Motor neuron (in vitro differentiated cells): ENCODE measurements at regions not wholly inside any gene's neighbourhood (a gene's known extent, or its start where the extent isn't known, plus 50 kb on each side); places are given as distances from the start of the nearest gene placed in this dataset.
A peak's percentile ranks its signal among the peaks of the same experiment; 100 is the strongest.

Experiments
- ATAC-seq, 8 experiments: fragments of 200-7000 bp; cut with Tn5 transposase; replicated peaks in 6 of 8; 2 replicates each; pipeline ENCODE4 v1.8.0; 2021; ENCODE audit warnings: mild to moderate bottlenecking in 8 of 8, moderate library complexity in 8 of 8
- H3K27ac ChIP-seq, 2 donors: fragments of 250-450 bp; sonication (Bioruptor Pico); 2 replicates each; pipeline ENCODE4 v1.9.0; 2021; ENCODE audit warnings: antibody characterized with exemption in 2 of 2, mild to moderate bottlenecking in 2 of 2, moderate library complexity in 1 of 2
- H3K4me1 ChIP-seq, 2 donors: fragments of 250-450 bp; sonication (Bioruptor Pico); replicated peaks in 1 of 2; 2 replicates each; pipeline ENCODE4 v1.6.1; 2021; ENCODE audit warnings: antibody characterized with exemption in 2 of 2, mild to moderate bottlenecking in 2 of 2, moderate library complexity in 1 of 2
- H3K4me3 ChIP-seq, 5 donors: fragments of 250-450 bp; sonication (Bioruptor Pico); 2 replicates each; pipeline ENCODE4 v1.9.0; 2021; ENCODE audit warnings: antibody characterized with exemption in 5 of 5, mild to moderate bottlenecking in 5 of 5, moderate library complexity in 4 of 5
- WGBS, 10 experiments: fragments of 450-650 bp; shearing (Covaris generic); methylation state at CpG; one replicate each; pipeline ENCODE4 v1.0.0; 2022; 5-methylcytosine and 5-hydroxymethylcytosine counted together
- in situ Hi-C, 9 experiments: fragments of 400-800 bp; cut with MboI; loops; one replicate each; pipeline ENCODE4 v1.15.0; 2021; ENCODE audit warnings: low sequenced_read_pairs in 9 of 9, low pct_unique_long_range_greater_than_20kb in 2 of 9; ENCODE audit not compliant: unreplicated experiment in 9 of 9

DNA sequence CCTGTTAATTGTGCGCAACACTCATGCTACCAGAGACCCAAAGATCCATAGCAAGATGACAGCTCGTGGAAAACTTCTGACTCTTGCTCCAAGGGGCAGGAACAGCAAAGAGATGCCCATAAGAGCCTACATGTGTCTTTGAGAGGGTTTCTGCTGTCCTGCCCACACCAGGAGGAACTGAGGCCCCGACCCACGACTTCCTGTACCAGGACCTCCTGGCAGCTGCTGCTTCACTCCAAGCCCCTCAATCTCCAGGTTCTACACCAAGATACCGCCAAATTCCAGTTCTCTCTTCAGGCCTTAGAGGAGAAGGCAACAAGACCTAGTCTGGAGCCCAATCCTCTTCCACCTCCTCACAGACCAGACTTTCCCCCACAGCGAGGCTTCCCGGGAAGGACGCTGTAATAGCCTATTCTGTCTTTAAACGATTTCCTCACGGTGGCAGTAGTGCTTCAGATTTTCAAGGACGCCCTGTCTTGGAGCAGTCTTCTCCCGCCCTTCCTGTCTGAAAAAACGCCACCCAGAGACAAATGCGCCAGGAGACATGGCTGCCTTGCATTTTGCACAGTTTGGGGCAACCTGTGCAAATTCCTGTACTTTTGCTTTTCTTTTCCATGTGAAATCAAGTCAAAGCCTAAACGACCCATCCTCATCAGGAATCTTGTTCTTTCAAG, 230.2 kb upstream of the STK26 start:
- Histone ChIP-seq H3K4me1 (no peaks in the 10 kb centered on the region), H3K4me3 (no peak overlapping the region), H3K27ac (no peak overlapping the region)
- WGBS, 10 experiments: 0 to 90% (median 60%) methylated on average over 2 to 11 of the region's 15 CpGs; no CpG with 5 or more reads in 5 of the 10 experiments
- peak in 3 of 8 experiments; percentile 84 to 97 (median 87) for ATAC-seq
- in situ Hi-C loops: no loop called here

DNA sequence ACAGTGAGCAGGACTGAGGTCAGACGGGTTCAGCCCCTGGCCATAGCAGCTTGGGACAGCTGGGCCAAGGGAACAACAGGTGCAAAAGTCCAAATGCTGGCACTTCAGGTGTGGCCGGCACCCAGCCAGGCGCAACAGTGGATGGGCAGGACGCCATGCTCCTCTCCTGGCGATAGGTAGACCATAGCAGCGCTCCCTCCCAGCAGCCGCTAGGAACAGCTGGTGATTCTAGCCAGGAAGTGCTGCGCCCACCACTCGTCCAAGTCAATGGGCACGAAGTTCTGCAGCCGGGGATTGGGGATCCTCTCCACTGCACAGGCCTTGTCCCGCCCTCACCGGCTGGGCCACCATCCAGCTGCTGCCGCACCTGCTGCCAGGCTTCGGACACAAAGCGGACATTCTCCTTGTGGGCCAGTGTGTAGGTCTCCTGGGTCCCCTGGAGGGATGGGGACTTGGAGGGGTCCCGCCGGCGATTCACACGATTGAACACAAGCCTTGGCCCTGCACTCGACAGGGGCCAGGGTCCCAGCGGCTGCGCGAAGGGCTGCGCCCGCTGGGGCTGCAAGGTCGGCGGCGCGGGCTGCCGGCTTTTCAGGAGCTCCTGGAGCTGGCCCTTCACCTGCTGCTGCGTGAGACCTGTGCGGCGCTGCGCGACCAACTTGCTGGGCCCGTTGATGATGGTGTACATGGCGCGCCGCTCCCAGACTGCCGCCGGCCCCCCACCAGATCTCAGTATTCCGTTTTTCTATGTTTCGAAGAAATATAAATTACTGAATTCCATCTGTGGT, 227.5 kb upstream of the STK26 start:
- 71 to 100% (median 87%) methylated on average over 1 to 11 of the region's 44 CpGs; no CpG with 5 or more reads in 4 of the 10 experiments for WGBS, 10 experiments
- Histone ChIP-seq H3K4me3 (no peak overlapping the region), H3K27ac (no peak overlapping the region), H3K4me1 (no peaks in the 10 kb centered on the region)
- no peak for ATAC-seq
- in situ Hi-C loops: no loop called here

GRCh38 chrX:131801066-131801465, 222.0 kb upstream of the STK26 start:
- Histone ChIP-seq H3K4me3 (no peak overlapping the region), H3K4me1 (no peaks in the 10 kb centered on the region), H3K27ac (no peak overlapping the region)
- WGBS, 10 experiments: 0 to 83% (median 47%) methylated on average over 1 of the region's 1 CpG; no CpG with 5 or more reads in 6 of the 10 experiments
- in situ Hi-C loops: no loop called here
- no peak for ATAC-seq

- no peak overlapping the region for H3K27ac ChIP-seq
- H3K4me1 ChIP-seq: no peaks in the 10 kb centered on the region
- 0 to 17% methylated on average over 1 of the region's 2 CpGs; no CpG with 5 or more reads in 8 of the 10 experiments for WGBS, 10 experiments
- in situ Hi-C loops: no loop called here
- H3K4me3 ChIP-seq: no peak overlapping the region
- peak in 2 of 8 experiments; percentile 25 to 27 for ATAC-seq
Measured at GRCh38 chrX:131801911-131802310, 221.2 kb upstream of the STK26 start.

- in situ Hi-C loops: no loop called here
- ATAC-seq: peak in 3 of 8 experiments; percentile 42 to 47 (median 44)
- Histone ChIP-seq H3K4me3 (no peak overlapping the region), H3K27ac (no peak overlapping the region), H3K4me1 (no peaks in the 10 kb centered on the region)
- WGBS, 10 experiments: 35 to 100% (median 88%) methylated on average over 1 to 5 of the region's 19 CpGs; no CpG with 5 or more reads in 6 of the 10 experiments
Measured at GRCh38 chrX:131802836-131803626, 220.1 kb upstream of the STK26 start.

- in situ Hi-C loops: no loop called here
- peak in 2 of 8 experiments; percentile 11 to 22 for ATAC-seq
- WGBS, 10 experiments: 37 to 100% (median 86%) methylated on average over 1 to 10 of the region's 11 CpGs; no CpG with 5 or more reads in 4 of the 10 experiments
- H3K4me3 ChIP-seq: no peak overlapping the region
- no peak overlapping the region for H3K27ac ChIP-seq
- no peaks in the 10 kb centered on the region for H3K4me1 ChIP-seq
Measured at GRCh38 chrX:131812847-131813825, 210.0 kb upstream of the STK26 start.

DNA sequence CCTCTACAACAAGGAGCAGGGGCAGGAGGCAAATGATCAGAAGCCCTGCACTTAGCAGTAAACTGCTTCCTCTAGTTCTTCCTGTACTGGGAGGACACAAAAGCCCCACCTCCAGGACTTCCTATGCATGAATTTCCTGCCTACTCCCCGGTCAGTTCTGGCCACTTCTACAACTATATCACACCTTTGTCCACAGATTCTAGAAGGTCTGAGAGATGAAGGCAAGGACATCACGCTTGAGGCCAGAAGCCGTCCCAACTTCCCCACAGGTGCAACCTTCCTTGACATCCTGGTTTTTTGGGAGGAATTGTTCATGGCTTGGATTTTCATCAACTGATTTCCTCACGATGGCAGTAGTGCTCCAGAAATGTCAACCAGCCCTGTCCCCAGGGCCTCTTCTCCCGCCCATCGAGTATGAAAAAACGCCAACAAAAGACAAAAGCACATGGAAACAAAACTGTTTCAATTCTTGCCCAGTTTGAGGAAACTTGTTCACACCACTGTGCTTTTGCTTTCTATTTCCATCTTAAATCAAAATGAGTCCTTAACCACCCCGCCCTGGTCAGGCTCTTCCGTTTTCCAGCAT, 206.5 kb upstream of the STK26 start:
- H3K27ac ChIP-seq: no peak overlapping the region

DNA sequence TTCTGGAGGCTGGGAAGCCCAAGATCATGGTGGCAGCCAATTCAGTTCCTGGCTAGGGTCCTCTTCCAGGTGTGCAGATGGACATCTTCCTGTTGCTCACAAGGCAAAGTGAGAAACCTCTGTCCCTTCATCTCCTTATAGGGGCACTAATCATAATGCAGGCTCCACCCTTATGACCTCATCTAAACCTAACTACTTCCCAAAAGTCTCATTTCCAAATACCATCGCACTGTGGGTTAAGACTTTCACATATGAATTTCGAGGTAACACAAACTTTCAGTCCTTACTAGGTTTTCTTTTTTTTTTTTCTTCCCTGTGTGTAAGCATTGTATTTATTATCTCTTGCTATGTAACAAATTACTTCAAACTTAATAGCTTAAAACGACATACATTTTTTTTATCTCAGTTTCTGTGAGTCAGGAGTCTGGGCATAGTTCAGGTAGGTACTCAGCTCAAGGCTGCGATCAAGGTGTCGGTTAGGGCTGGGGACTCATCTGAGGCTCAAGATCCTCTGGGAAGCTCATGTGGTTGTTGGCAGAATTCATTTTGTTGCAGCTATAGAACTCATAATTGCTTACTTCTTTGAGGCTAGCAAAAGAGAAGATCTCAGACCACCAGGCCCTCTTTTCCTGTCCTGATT, 204.7 kb upstream of the STK26 start:
- in situ Hi-C loops: no loop called here
- H3K27ac ChIP-seq: no peak overlapping the region
- H3K4me1 ChIP-seq: no peaks in the 10 kb centered on the region
- peak in 1 of 8 experiments; percentile 38 for ATAC-seq
- no peak overlapping the region for H3K4me3 ChIP-seq
- 64 to 100% (median 93%) methylated on average over 1 to 5 of the region's 5 CpGs; no CpG with 5 or more reads in 1 of the 10 experiments for WGBS, 10 experiments

More for the DNA sequence above, 206.5 kb upstream of the STK26 start:
- WGBS, 10 experiments: 3 to 100% (median 78%) methylated on average over 1 to 8 of the region's 9 CpGs; no CpG with 5 or more reads in 4 of the 10 experiments
- Histone ChIP-seq H3K4me3 (no peak overlapping the region), H3K4me1 (no peaks in the 10 kb centered on the region)
- in situ Hi-C loops: no loop called here
- ATAC-seq: peak in 2 of 8 experiments; percentile 91 to 95

- ATAC-seq: no peak
- Histone ChIP-seq H3K4me1 (no peaks in the 10 kb centered on the region), H3K27ac (no peak overlapping the region), H3K4me3 (no peak overlapping the region)
- WGBS, 10 experiments: 65 to 100% (median 95%) methylated on average over 2 to 11 of the region's 22 CpGs; no CpG with 5 or more reads in 3 of the 10 experiments
- in situ Hi-C loops: no loop called here
Measured at GRCh38 chrX:131821945-131822622, 201.0 kb upstream of the STK26 start.

DNA sequence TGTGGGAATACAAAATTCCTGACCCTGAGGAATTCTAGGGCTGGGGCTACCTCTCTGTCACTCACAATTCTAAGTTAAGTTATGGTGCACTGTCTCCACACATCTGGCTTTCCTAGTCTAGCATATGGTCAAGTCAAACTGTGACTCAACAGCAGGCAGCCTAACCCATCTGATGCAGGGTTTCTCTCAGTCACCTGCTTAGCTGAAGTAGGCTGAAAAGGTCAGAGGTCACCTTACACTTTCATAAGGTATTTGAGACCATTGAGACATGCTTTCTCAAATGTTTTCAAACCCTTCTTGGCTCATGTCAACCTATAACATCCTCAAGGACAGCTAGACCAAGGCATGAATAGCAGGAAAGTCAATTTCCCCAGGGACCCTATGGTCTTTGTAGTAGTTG, 196.5 kb upstream of the STK26 start:
- ATAC-seq: peak in 1 of 8 experiments; percentile 37
- Histone ChIP-seq H3K4me3 (no peak overlapping the region), H3K4me1 (peaks cover 0 to 5% of the 10 kb centered on the region in 2 donors), H3K27ac (no peak overlapping the region)
- in situ Hi-C loops: loop anchor here in 3 of 9 experiments (25.0 kb wide), 2 partner anchors 386 to 786 kb away; partner anchors contain the start of gene RAP2C (in 2 of the 3)

GRCh38 chrX:131827935-131828334, 195.2 kb upstream of the STK26 start:
- Histone ChIP-seq H3K4me1 (peaks cover 0 to 5% of the 10 kb centered on the region in 2 donors), H3K4me3 (peak overlapping the region in 4 of 5 donors; percentile 18 to 37 (median 33))
- in situ Hi-C loops: loop anchor here in 3 of 9 experiments (25.0 kb wide), 2 partner anchors 384 to 784 kb away; partner anchors contain the start of gene RAP2C (in 2 of the 3)

More at GRCh38 chrX:131827935-131828334, 195.2 kb upstream of the STK26 start:
- no peak overlapping the region for H3K27ac ChIP-seq
- 0 to 88% (median 28%) methylated on average over 1 to 2 of the region's 2 CpGs; no CpG with 5 or more reads in 6 of the 10 experiments for WGBS, 10 experiments
- ATAC-seq: peak in 5 of 8 experiments; percentile 8 to 69 (median 22)
